ENCODE measurements at regions not wholly inside any gene's neighbourhood (a gene's known extent, or its start where the extent isn't known, plus 50 kb on each side); places are given as distances from the start of the nearest gene placed in this dataset.

DNA sequence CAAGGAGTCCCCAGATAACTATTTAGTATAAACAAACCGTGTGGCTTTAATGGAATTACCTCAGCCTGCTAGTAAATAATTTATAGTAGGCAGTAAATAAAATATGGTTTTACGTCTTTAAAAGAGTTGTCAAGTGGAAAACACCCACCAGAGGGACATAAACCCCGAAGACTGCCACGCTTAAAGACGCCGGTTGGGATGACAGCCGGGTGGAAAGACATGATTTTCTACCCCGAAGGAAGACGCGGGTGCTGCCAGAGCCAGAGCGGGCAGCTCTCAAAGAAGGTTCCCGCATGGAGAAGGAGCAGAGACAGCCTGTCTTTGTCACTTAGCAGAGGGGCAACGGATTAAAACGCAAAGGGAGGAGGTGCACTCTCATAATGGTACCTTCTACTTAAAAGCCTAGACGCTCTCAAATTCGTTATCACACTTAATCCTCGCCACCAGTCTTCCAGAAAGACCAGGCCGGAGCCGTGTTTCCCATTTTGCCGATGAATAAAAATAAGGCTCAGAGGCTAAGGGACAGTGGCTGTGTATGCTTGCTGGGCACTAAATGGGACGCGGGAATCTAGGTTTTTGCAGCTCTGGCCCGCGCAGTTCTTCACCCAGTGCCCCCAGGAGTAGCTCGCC lies 140.5 kb upstream of the ZIC3 start:
- DNase-seq (no peak), ATAC-seq (replicated peaks) (no peak)
- no peaks in the 10 kb centered on the region for H3K36me3 Mint-ChIP-seq
- H3K4me3 Mint-ChIP-seq, result no peak overlapping the region
- peaks cover 30 to 41% of the 10 kb centered on the region in 2 donors for H3K27me3 Mint-ChIP-seq
- no peaks in the 10 kb centered on the region for H3K9me3 Mint-ChIP-seq
- peaks cover 5 to 12% of the 10 kb centered on the region in 2 donors for H3K4me1 Mint-ChIP-seq
- H3K27ac Mint-ChIP-seq, result no peak overlapping the region

DNA sequence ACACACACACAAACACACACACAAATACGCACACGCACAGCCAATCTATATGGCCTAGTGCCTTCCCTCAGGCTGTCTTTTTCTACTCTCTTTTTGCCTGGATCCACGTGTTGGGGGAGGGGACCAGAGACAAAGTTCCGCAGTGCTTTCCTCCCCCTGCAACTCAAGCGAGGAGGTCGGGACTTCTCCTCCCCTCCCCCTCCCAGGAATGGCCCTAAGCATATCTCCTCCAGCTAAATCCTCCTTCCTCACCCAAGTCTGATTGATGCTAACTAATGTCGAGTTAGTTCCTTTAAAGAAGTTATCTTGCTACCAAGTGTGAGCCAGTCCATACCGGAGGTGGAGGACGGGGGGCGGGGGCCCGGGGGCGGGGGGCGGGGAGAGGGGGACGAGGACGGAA lies 141.2 kb upstream of the ZIC3 start:
- Mint-ChIP-seq H3K27ac (no peak overlapping the region), H3K36me3 (no peaks in the 10 kb centered on the region), H3K4me3 (no peak overlapping the region), H3K27me3 (peaks cover 35 to 41% of the 10 kb centered on the region in 2 donors), H3K9me3 (no peaks in the 10 kb centered on the region), H3K4me1 (peaks cover 5 to 12% of the 10 kb centered on the region in 2 donors)
- DNase-seq (no peak), ATAC-seq (replicated peaks) (no peak)

- H3K4me1 Mint-ChIP-seq, result peaks cover 3 to 12% of the 10 kb centered on the region in 2 donors
- ATAC-seq (replicated peaks) (no peak), DNase-seq (no peak)
- no peaks in the 10 kb centered on the region for H3K9me3 Mint-ChIP-seq
- no peak overlapping the region for H3K27ac Mint-ChIP-seq
- no peak overlapping the region for H3K4me3 Mint-ChIP-seq
- peaks cover 34 to 37% of the 10 kb centered on the region in 2 donors for H3K27me3 Mint-ChIP-seq
- H3K36me3 Mint-ChIP-seq, result no peaks in the 10 kb centered on the region
Observed at GRCh38 chrX:137423241-137423640, 142.7 kb upstream of the ZIC3 start.

- Mint-ChIP-seq H3K27me3 (peaks cover 11 to 28% of the 10 kb centered on the region in 2 donors), H3K27ac (no peak overlapping the region), H3K4me3 (no peak overlapping the region), H3K36me3 (no peaks in the 10 kb centered on the region), H3K4me1 (no peaks in the 10 kb centered on the region), H3K9me3 (no peaks in the 10 kb centered on the region)
- DNase-seq (no peak), ATAC-seq (replicated peaks) (no peak)
Observed at GRCh38 chrX:137418086-137418485, 147.8 kb upstream of the ZIC3 start.

GRCh38 chrX:137413190-137413589 lies 152.7 kb upstream of the ZIC3 start:
- Mint-ChIP-seq H3K9me3 (peaks cover 0 to 4% of the 10 kb centered on the region in 2 donors), H3K4me3 (no peak overlapping the region), H3K27ac (no peak overlapping the region), H3K27me3 (peaks cover 0 to 19% of the 10 kb centered on the region in 2 donors), H3K4me1 (no peaks in the 10 kb centered on the region), H3K36me3 (no peaks in the 10 kb centered on the region)
- DNase-seq (no peak), ATAC-seq (replicated peaks) (no peak)

- Mint-ChIP-seq H3K27me3 (no peaks in the 10 kb centered on the region), H3K9me3 (peaks cover 0 to 4% of the 10 kb centered on the region in 2 donors), H3K4me1 (no peaks in the 10 kb centered on the region), H3K27ac (no peak overlapping the region), H3K36me3 (no peaks in the 10 kb centered on the region), H3K4me3 (no peak overlapping the region)
- no peak for ATAC-seq (replicated peaks)
- no peak for DNase-seq
Observed at GRCh38 chrX:137405449-137406140, 160.3 kb upstream of the ZIC3 start.

GRCh38 chrX:137401092-137401491 lies 164.8 kb upstream of the ZIC3 start:
- Mint-ChIP-seq H3K4me3 (no peak overlapping the region), H3K4me1 (no peaks in the 10 kb centered on the region), H3K27ac (no peak overlapping the region), H3K9me3 (peaks cover 2 to 4% of the 10 kb centered on the region in 2 donors), H3K27me3 (no peaks in the 10 kb centered on the region), H3K36me3 (no peaks in the 10 kb centered on the region)
- no peak for ATAC-seq (replicated peaks)
- no peak for DNase-seq

DNA sequence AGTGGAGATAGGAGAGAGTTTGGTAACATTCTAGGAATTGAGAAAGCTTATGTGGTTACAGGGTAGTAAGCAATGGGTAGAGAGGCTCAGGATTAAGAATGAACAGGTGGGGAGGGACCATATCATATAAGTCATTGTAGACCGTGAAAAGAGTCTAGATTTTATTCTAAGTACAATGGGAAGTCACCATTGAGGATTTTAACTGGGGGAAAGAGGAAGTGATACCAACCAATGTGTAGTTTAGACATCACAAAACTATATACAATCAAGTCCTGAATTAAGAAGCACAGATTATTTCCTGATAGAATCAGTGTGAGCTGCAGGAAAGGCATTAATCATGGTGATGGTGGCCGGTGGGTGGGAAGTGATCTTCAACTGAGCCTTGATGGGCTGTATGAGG lies 178.3 kb upstream of the ZIC3 start:
- Mint-ChIP-seq H3K4me3 (no peak overlapping the region), H3K36me3 (no peaks in the 10 kb centered on the region), H3K4me1 (no peaks in the 10 kb centered on the region), H3K27ac (no peak overlapping the region), H3K27me3 (no peaks in the 10 kb centered on the region), H3K9me3 (peaks cover 5 to 10% of the 10 kb centered on the region in 2 donors)
- ATAC-seq (replicated peaks) (no peak), DNase-seq (no peak)

DNA sequence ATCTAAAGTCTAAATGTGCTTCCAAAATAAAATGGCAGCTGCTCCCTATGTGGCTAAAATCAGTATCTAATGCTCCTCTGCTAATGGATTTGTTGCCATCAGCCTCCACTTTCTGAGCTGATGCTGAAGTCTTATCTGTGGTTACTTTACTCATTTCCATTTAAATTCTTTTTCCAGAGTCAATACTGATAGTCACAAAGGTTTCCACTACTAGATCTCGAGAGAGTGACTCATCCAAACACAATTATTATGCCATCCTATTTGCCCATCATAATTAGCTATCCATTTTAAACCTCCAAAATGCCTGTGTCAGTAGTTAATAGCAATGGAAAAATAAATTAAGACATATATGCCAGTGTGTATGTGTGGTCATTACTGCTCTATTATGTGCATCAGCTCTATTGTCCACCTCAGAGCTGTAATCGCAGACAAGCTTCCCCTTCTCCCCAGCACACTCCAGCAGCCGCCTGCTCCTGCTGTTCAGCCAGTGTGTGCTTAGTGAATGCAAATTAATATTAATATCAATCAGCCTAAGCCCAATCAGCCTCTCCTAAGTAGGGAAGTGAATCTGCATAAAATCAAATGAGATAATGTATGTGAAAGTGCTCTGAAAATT lies 199.8 kb upstream of the ZIC3 start:
- H3K36me3 Mint-ChIP-seq, result no peaks in the 10 kb centered on the region
- DNase-seq, result no peak
- no peaks in the 10 kb centered on the region for H3K4me1 Mint-ChIP-seq
- H3K27ac Mint-ChIP-seq, result no peak overlapping the region
- no peaks in the 10 kb centered on the region for H3K9me3 Mint-ChIP-seq
- no peak for ATAC-seq (replicated peaks)
- H3K27me3 Mint-ChIP-seq, result peaks cover 0 to 4% of the 10 kb centered on the region in 2 donors
- no peak overlapping the region for H3K4me3 Mint-ChIP-seq

- Mint-ChIP-seq H3K4me1 (no peaks in the 10 kb centered on the region), H3K27me3 (peaks cover 0 to 12% of the 10 kb centered on the region in 2 donors), H3K9me3 (no peaks in the 10 kb centered on the region), H3K4me3 (no peak overlapping the region), H3K36me3 (no peaks in the 10 kb centered on the region), H3K27ac (no peak overlapping the region)
- DNase-seq, result no peak
- ATAC-seq (replicated peaks), result no peak
Observed at GRCh38 chrX:137363559-137363958, 202.4 kb upstream of the ZIC3 start.

DNA sequence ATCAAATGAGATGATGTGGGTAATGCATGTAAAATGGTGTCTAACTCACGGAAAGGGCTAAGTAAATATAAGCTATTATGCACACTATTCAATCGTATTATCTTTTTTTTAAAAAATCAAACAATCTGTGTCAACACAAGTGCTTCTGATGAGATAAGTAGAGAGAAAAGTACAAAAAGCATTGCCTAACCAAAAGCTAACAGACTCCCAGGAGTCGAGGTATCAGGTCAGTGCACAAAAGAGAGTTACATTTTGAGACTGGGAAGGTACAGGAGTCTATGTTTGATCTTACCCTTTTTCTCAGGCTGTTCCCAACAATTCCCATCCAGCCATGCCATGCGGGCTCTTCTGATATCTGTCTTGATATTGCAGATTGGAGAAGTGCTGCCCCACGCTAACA lies 203.3 kb upstream of the ZIC3 start:
- DNase-seq (no peak), ATAC-seq (replicated peaks) (no peak)
- Mint-ChIP-seq H3K27me3 (peaks cover 0 to 13% of the 10 kb centered on the region in 2 donors), H3K27ac (no peak overlapping the region), H3K9me3 (no peaks in the 10 kb centered on the region), H3K4me1 (no peaks in the 10 kb centered on the region), H3K4me3 (no peak overlapping the region), H3K36me3 (no peaks in the 10 kb centered on the region)

DNA sequence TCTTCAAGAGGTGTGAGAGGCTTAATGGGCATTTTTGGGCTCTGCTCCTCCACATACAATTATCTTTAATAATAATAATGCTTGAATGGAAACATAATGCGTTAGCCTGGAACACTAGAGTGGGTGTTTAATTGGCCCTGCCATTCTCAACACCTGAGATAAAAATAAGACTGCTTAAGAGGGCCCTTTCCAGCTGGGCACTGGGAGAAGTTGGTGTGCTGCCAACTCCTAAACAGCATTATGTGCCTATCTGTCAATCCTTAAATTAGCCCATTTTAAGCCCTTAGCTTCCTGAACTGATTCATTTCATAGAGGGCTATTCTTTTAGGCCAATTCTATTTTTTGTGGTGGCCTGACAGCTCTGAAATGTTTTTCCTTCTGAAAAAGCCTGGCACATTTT lies 211.1 kb upstream of the ZIC3 start:
- H3K9me3 Mint-ChIP-seq, result no peaks in the 10 kb centered on the region
- H3K27ac Mint-ChIP-seq, result no peak overlapping the region
- H3K27me3 Mint-ChIP-seq, result peaks cover 0 to 4% of the 10 kb centered on the region in 2 donors
- no peak overlapping the region for H3K4me3 Mint-ChIP-seq
- no peaks in the 10 kb centered on the region for H3K36me3 Mint-ChIP-seq
- ATAC-seq (replicated peaks), result no peak
- DNase-seq, result no peak
- H3K4me1 Mint-ChIP-seq, result peaks cover 0 to 4% of the 10 kb centered on the region in 2 donors

- no peak for DNase-seq
- Mint-ChIP-seq H3K9me3 (no peaks in the 10 kb centered on the region), H3K27ac (no peak overlapping the region), H3K27me3 (no peaks in the 10 kb centered on the region), H3K4me1 (peaks cover 0 to 4% of the 10 kb centered on the region in 2 donors), H3K36me3 (no peaks in the 10 kb centered on the region), H3K4me3 (no peak overlapping the region)
- peak in 1 of 2 donors; percentile 50 for ATAC-seq (replicated peaks)
Observed at GRCh38 chrX:137353404-137353803, 212.5 kb upstream of the ZIC3 start.

GRCh38 chrX:137352101-137352660 lies 213.7 kb upstream of the ZIC3 start:
- H3K4me3 Mint-ChIP-seq, result no peak overlapping the region
- H3K4me1 Mint-ChIP-seq, result peaks cover 0 to 4% of the 10 kb centered on the region in 2 donors
- ATAC-seq (replicated peaks) (no peak), DNase-seq (no peak)
- no peaks in the 10 kb centered on the region for H3K27me3 Mint-ChIP-seq
- H3K27ac Mint-ChIP-seq, result no peak overlapping the region
- no peaks in the 10 kb centered on the region for H3K9me3 Mint-ChIP-seq
- H3K36me3 Mint-ChIP-seq, result no peaks in the 10 kb centered on the region

- Mint-ChIP-seq H3K9me3 (peaks cover 0 to 3% of the 10 kb centered on the region in 2 donors), H3K4me3 (no peak overlapping the region), H3K27me3 (peaks cover 0 to 8% of the 10 kb centered on the region in 2 donors), H3K27ac (no peak overlapping the region), H3K36me3 (no peaks in the 10 kb centered on the region), H3K4me1 (no peaks in the 10 kb centered on the region)
- ATAC-seq (replicated peaks) (no peak), DNase-seq (no peak)
Observed at GRCh38 chrX:137342969-137343368, 223.0 kb upstream of the ZIC3 start.

Data from stimulated activated naive B cell treated with anti-CD40 and anti-IgM and Interleukin-4, amounts not matched to agents 10 μg/mL and 1 μg/mL and 100 μg/mL, for 72 hours (primary cell).